ENCODE measurements at regions not wholly inside any gene's neighbourhood (a gene's known extent, or its start where the extent isn't known, plus 50 kb on each side); places are given as distances from the start of the nearest gene placed in this dataset.

- no peaks in the 10 kb centered on the region for H3K4me1 Mint-ChIP-seq
- no peak overlapping the region for H3K27ac Mint-ChIP-seq
- DNase-seq (no peak), ATAC-seq (ENCODE audit: low read depth in 2 of 2) (no peak)
- H3K4me3 Mint-ChIP-seq: no peak overlapping the region
- no peaks in the 10 kb centered on the region for H3K27me3 Mint-ChIP-seq
- H3K9me3 Mint-ChIP-seq: peaks cover 0 to 13% (median 8%) of the 10 kb centered on the region in 7 donors
- H3K36me3 Mint-ChIP-seq: no peaks in the 10 kb centered on the region
These were observed 236.6 kb downstream of the POM121L12 start for GRCh38 chr7:53272081-53272480.

- no peak for DNase-seq
These were observed 245.9 kb downstream of the POM121L12 start for GRCh38 chr7:53281312-53281711.

GRCh38 chr7:53292341-53292740 lies 256.9 kb downstream of the POM121L12 start:
- Mint-ChIP-seq H3K27ac (no peak overlapping the region), H3K4me1 (no peaks in the 10 kb centered on the region), H3K4me3 (peak overlapping the region in 1 of 8 donors; percentile 43), H3K9me3 (peaks cover 0 to 36% (median 17%) of the 10 kb centered on the region in 7 donors), H3K36me3 (no peaks in the 10 kb centered on the region), H3K27me3 (no peaks in the 10 kb centered on the region)
- DNase-seq: no peak
- no peak for ATAC-seq (ENCODE audit: low read depth in 2 of 2)

More at GRCh38 chr7:53281312-53281711, 245.9 kb downstream of the POM121L12 start:
- no peak for ATAC-seq (ENCODE audit: low read depth in 2 of 2)
- Mint-ChIP-seq H3K36me3 (no peaks in the 10 kb centered on the region), H3K4me1 (no peaks in the 10 kb centered on the region), H3K4me3 (no peak overlapping the region), H3K9me3 (peaks cover 9 to 28% (median 13%) of the 10 kb centered on the region in 7 donors), H3K27ac (no peak overlapping the region), H3K27me3 (no peaks in the 10 kb centered on the region)

GRCh38 chr7:53302496-53303246 lies 267.2 kb downstream of the POM121L12 start:
- DNase-seq (no peak), ATAC-seq (ENCODE audit: low read depth in 2 of 2) (no peak)
- Mint-ChIP-seq H3K9me3 (peaks cover 4 to 15% (median 13%) of the 10 kb centered on the region in 7 donors), H3K4me1 (no peaks in the 10 kb centered on the region), H3K27ac (no peak overlapping the region), H3K27me3 (no peaks in the 10 kb centered on the region), H3K4me3 (no peak overlapping the region), H3K36me3 (no peaks in the 10 kb centered on the region)

GRCh38 chr7:53303781-53304180 lies 268.3 kb downstream of the POM121L12 start:
- Mint-ChIP-seq H3K4me1 (no peaks in the 10 kb centered on the region), H3K27me3 (no peaks in the 10 kb centered on the region), H3K36me3 (no peaks in the 10 kb centered on the region), H3K27ac (no peak overlapping the region), H3K4me3 (no peak overlapping the region), H3K9me3 (peaks cover 4 to 15% (median 13%) of the 10 kb centered on the region in 7 donors)
- ATAC-seq (ENCODE audit: low read depth in 2 of 2) (no peak), DNase-seq (no peak)

- Mint-ChIP-seq H3K4me3 (no peak overlapping the region), H3K36me3 (no peaks in the 10 kb centered on the region), H3K27ac (no peak overlapping the region), H3K4me1 (no peaks in the 10 kb centered on the region), H3K27me3 (no peaks in the 10 kb centered on the region), H3K9me3 (peaks cover 4 to 16% (median 13%) of the 10 kb centered on the region in 7 donors)
- ATAC-seq (ENCODE audit: low read depth in 2 of 2) (no peak), DNase-seq (no peak)
These were observed 271.4 kb downstream of the POM121L12 start for GRCh38 chr7:53306846-53307245.

- Mint-ChIP-seq H3K9me3 (peaks cover 0 to 15% (median 8%) of the 10 kb centered on the region in 7 donors), H3K4me3 (no peak overlapping the region)
These were observed 275.8 kb downstream of the POM121L12 start for GRCh38 chr7:53311205-53311604.

GRCh38 chr7:53315981-53316380 lies 280.5 kb downstream of the POM121L12 start:
- ATAC-seq (ENCODE audit: low read depth in 2 of 2) (no peak), DNase-seq (no peak)
- Mint-ChIP-seq H3K4me1 (no peaks in the 10 kb centered on the region), H3K27me3 (no peaks in the 10 kb centered on the region), H3K36me3 (no peaks in the 10 kb centered on the region), H3K4me3 (no peak overlapping the region), H3K27ac (no peak overlapping the region), H3K9me3 (peaks cover 0 to 9% (median 4%) of the 10 kb centered on the region in 7 donors)

More at GRCh38 chr7:53311205-53311604, 275.8 kb downstream of the POM121L12 start:
- DNase-seq (no peak), ATAC-seq (ENCODE audit: low read depth in 2 of 2) (no peak)
- Mint-ChIP-seq H3K4me1 (no peaks in the 10 kb centered on the region), H3K36me3 (no peaks in the 10 kb centered on the region), H3K27ac (no peak overlapping the region), H3K27me3 (no peaks in the 10 kb centered on the region)

- Mint-ChIP-seq H3K36me3 (no peaks in the 10 kb centered on the region), H3K27me3 (no peaks in the 10 kb centered on the region), H3K4me3 (no peak overlapping the region), H3K9me3 (peaks cover 0 to 17% (median 4%) of the 10 kb centered on the region in 7 donors), H3K4me1 (no peaks in the 10 kb centered on the region), H3K27ac (no peak overlapping the region)
- no peak for ATAC-seq (ENCODE audit: low read depth in 2 of 2)
- no peak for DNase-seq
These were observed 283.1 kb downstream of the POM121L12 start for GRCh38 chr7:53318566-53318965.

GRCh38 chr7:53325061-53325460 lies 289.6 kb downstream of the POM121L12 start:
- Mint-ChIP-seq H3K4me3 (no peak overlapping the region), H3K27me3 (no peaks in the 10 kb centered on the region), H3K27ac (no peak overlapping the region), H3K4me1 (no peaks in the 10 kb centered on the region), H3K36me3 (no peaks in the 10 kb centered on the region), H3K9me3 (peaks cover 0 to 17% (median 3%) of the 10 kb centered on the region in 7 donors)
- DNase-seq: no peak
- no peak for ATAC-seq (ENCODE audit: low read depth in 2 of 2)

DNA sequence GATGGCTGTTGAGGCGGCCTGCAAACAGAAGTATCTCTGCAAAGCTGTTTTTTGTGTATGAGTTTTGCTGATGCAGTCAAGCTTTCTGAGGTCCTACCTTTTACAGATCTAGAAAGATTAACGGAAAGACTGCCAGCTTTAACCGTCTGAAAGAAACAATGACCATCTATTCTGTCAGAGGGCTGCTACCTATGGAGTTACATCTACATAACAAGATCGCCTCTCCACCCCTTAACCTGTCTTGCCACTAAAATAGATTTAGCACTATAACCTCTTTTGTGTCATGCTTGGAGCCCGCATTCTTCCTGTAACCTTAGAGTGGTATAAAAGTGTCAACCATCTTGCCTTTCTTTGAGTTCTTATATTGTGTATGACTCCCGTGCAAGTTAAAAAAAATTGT lies 291.2 kb downstream of the POM121L12 start:
- no peak overlapping the region for H3K27ac Mint-ChIP-seq
- no peaks in the 10 kb centered on the region for H3K4me1 Mint-ChIP-seq
- no peaks in the 10 kb centered on the region for H3K36me3 Mint-ChIP-seq
- DNase-seq (no peak), ATAC-seq (ENCODE audit: low read depth in 2 of 2) (no peak)
- no peak overlapping the region for H3K4me3 Mint-ChIP-seq
- H3K9me3 Mint-ChIP-seq: peaks cover 2 to 13% (median 7%) of the 10 kb centered on the region in 7 donors
- H3K27me3 Mint-ChIP-seq: no peaks in the 10 kb centered on the region

GRCh38 chr7:53336105-53336668 lies 300.8 kb downstream of the POM121L12 start:
- Mint-ChIP-seq H3K27me3 (no peaks in the 10 kb centered on the region), H3K9me3 (peaks cover 4 to 21% (median 11%) of the 10 kb centered on the region in 7 donors), H3K4me1 (no peaks in the 10 kb centered on the region), H3K4me3 (no peak overlapping the region), H3K27ac (no peak overlapping the region), H3K36me3 (peaks cover 0 to 7% of the 10 kb centered on the region in 2 donors)
- ATAC-seq (ENCODE audit: low read depth in 2 of 2) (no peak), DNase-seq (no peak)

DNA sequence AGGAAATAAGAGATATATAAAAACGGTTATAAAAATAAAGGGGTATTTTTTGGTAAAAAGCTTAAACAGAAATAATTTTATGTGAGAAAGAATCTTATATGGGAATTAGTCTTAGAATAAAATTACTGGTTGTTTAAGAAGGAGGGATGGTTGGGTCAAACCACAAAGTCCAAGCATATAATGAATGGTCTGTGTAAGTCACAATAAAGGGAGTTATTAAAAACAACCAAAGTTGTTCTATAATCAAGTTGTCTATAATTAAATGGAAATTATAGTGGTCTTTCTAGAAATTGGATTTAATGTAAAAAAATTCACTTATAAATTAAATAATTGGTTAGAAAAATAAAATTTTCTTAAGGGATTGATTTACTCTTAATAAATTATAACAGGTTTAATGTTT lies 304.8 kb downstream of the POM121L12 start:
- H3K4me3 Mint-ChIP-seq: no peak overlapping the region
- peaks cover 0 to 7% of the 10 kb centered on the region in 2 donors for H3K36me3 Mint-ChIP-seq
- no peak for DNase-seq
- peaks cover 2 to 39% (median 13%) of the 10 kb centered on the region in 7 donors for H3K9me3 Mint-ChIP-seq
- no peaks in the 10 kb centered on the region for H3K4me1 Mint-ChIP-seq
- no peak overlapping the region for H3K27ac Mint-ChIP-seq
- no peaks in the 10 kb centered on the region for H3K27me3 Mint-ChIP-seq
- no peak for ATAC-seq (ENCODE audit: low read depth in 2 of 2)

DNA sequence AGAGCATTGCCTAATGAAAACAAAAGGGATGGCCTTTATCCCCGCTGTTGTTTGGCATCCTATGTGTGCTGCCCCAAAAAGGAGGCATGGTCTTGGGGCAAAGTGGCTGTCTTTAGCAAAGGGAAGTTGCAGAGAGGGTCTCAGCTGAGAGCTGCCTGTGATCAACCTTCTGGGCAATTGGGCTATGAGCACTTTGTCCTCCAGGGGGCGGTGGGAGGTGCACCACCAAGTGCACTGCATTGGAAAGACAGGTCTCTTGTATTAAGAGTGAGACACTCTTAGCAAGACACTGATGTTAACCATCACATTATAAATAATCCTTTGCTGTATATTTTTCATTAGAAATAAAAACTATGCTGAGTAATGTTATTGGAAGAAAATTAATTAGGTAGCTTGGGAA lies 314.8 kb downstream of the POM121L12 start:
- no peak for DNase-seq

More for the DNA sequence above, 314.8 kb downstream of the POM121L12 start:
- ATAC-seq (ENCODE audit: low read depth in 2 of 2): no peak
- Mint-ChIP-seq H3K4me3 (no peak overlapping the region), H3K4me1 (no peaks in the 10 kb centered on the region), H3K27ac (no peak overlapping the region), H3K27me3 (no peaks in the 10 kb centered on the region), H3K36me3 (no peaks in the 10 kb centered on the region), H3K9me3 (peaks cover 0 to 18% (median 5%) of the 10 kb centered on the region in 7 donors)
